ENCODE measurements at regions not wholly inside any gene's neighbourhood (a gene's known extent, or its start where the extent isn't known, plus 50 kb on each side); places are given as distances from the start of the nearest gene placed in this dataset.
"Not testable (repeated sequence)": the region's sequence is repeated elsewhere in the genome, so short reads cannot be mapped to it uniquely, and the experiment has no call there.

DNA sequence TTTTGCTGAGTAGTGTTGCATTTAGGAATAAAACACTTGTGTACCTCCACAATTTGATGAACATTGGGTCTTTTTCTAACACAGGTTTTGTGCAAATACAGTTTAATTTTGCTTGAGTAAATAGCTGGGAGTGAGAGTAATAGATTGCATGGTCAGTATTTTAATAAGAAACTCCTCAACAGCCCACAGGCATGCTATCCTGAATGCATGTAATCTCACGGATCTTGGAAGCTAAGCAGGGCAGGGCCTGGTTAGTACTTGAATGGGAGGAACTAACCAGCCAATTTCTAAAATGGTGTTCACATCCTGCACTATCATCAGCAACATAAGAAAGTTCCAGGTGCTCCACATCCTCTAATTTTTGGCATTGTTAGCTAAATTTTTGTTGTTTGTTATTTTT, 685.4 kb upstream of the MBL2 start:
- intact Hi-C loops (cut with DNase I) = no loop called here
- Histone ChIP-seq H3K27ac (no peak overlapping the region), H3K36me3 (no peaks in the 10 kb centered on the region), H3K27me3 (no peaks in the 10 kb centered on the region), H3K4me1 (no peaks in the 10 kb centered on the region), H3K4me3 (no peak overlapping the region), H3K9me3 (no peaks in the 10 kb centered on the region)
- TF ChIP-seq, protein P1, sequence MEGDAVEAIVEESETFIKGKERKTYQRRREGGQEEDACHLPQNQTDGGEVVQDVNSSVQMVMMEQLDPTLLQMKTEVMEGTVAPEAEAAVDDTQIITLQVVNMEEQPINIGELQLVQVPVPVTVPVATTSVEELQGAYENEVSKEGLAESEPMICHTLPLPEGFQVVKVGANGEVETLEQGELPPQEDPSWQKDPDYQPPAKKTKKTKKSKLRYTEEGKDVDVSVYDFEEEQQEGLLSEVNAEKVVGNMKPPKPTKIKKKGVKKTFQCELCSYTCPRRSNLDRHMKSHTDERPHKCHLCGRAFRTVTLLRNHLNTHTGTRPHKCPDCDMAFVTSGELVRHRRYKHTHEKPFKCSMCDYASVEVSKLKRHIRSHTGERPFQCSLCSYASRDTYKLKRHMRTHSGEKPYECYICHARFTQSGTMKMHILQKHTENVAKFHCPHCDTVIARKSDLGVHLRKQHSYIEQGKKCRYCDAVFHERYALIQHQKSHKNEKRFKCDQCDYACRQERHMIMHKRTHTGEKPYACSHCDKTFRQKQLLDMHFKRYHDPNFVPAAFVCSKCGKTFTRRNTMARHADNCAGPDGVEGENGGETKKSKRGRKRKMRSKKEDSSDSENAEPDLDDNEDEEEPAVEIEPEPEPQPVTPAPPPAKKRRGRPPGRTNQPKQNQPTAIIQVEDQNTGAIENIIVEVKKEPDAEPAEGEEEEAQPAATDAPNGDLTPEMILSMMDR (IDR thresholded peaks at IDR 0.05) = no peak
- TF ChIP-seq POLR2A (IDR thresholded peaks at IDR 0.05) (no peak), POLR2AphosphoS5 (IDR thresholded peaks at IDR 0.05; ENCODE audit: insufficient read depth in 1 of 2, low read depth in 1 of 2) (no peak)
- no peak for DNase-seq (ENCODE audit: extremely low spot score in 2 of 2)

DNA sequence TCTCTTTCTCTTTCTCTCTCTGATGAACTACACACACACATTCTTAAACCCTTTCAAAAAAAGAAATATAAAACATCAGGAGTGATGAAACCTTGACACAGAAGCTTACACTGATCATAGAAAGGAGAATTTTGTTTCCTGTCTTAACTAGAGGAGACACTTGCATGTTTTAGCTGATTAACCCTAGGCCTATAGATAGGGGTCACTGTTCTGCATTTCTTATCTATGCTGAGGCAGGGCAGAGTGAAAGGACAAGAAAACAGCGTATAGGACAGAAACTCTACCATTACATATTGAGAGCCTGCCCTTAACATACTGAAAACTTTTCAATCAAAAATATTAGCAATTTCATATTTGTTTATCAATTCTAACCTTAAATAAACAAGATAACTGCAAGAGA, 680.6 kb upstream of the MBL2 start:
- H3K4me3 ChIP-seq = no peak overlapping the region
- no peaks in the 10 kb centered on the region for H3K9me3 ChIP-seq
- no peaks in the 10 kb centered on the region for H3K27me3 ChIP-seq
- no peak for TF ChIP-seq POLR2AphosphoS5 (IDR thresholded peaks at IDR 0.05; ENCODE audit: insufficient read depth in 1 of 2, low read depth in 1 of 2)
- TF ChIP-seq POLR2A (IDR thresholded peaks at IDR 0.05) = no peak
- DNase-seq (ENCODE audit: extremely low spot score in 2 of 2) = no peak
- H3K36me3 ChIP-seq = no peaks in the 10 kb centered on the region
- no peak overlapping the region for H3K27ac ChIP-seq
- intact Hi-C loops (cut with DNase I) = no loop called here
- no peaks in the 10 kb centered on the region for H3K4me1 ChIP-seq

DNA sequence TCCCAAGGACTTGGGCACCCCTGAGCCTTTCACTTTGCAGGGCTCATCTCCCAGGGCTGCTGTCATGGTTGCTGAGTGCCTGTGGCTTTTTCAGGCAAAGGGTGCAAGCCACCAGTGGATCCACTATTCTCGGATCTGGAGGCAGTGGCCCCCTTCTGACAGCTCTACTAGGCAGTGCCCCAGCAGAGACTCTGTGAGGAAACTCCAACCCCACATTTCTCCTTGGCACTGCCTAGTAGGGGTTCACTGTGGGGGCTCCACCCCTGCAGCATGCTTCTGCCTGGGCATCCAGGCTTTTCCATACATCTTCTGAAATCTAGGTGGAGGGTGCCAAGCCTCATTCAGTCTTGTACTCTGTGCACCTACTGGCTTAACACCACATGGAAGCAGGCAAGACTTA, 675.0 kb upstream of the MBL2 start:
- no peak overlapping the region for H3K4me3 ChIP-seq
- no peaks in the 10 kb centered on the region for H3K9me3 ChIP-seq
- intact Hi-C loops (cut with DNase I) = no loop called here
- H3K27ac ChIP-seq = no peak overlapping the region
- no peaks in the 10 kb centered on the region for H3K4me1 ChIP-seq
- H3K36me3 ChIP-seq = no peaks in the 10 kb centered on the region
- no peak for TF ChIP-seq POLR2A (IDR thresholded peaks at IDR 0.05)
- TF ChIP-seq POLR2AphosphoS5 (IDR thresholded peaks at IDR 0.05; ENCODE audit: insufficient read depth in 1 of 2, low read depth in 1 of 2) = no peak
- TF ChIP-seq, protein P1 (IDR thresholded peaks at IDR 0.05) = no peak
- no peak for DNase-seq (ENCODE audit: extremely low spot score in 2 of 2)
- H3K27me3 ChIP-seq = no peaks in the 10 kb centered on the region

DNA sequence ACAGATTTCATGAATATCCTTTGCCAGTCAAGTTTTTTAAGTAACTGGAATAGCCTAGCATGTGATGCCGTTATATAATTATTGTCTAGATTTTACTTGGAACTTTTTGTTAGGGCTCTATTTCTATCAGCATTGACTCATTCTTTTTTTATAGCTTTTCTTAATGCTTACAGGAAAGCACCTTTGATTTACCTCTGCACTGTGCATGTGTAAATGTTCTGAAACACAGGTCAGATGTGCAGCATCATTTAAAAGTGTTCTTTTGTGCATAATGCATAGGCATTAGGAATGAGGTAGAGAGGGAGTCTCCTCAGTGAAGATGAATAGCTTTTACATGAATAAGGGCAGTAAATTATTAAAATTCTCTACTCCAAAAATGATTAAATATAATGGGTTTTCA, 669.3 kb upstream of the MBL2 start:
- intact Hi-C loops (cut with DNase I) = no loop called here
- TF ChIP-seq POLR2A (IDR thresholded peaks at IDR 0.05) (no peak), POLR2AphosphoS5 (IDR thresholded peaks at IDR 0.05; ENCODE audit: insufficient read depth in 1 of 2, low read depth in 1 of 2) (no peak)
- TF ChIP-seq, protein P1 (IDR thresholded peaks at IDR 0.05) = no peak
- DNase-seq (ENCODE audit: extremely low spot score in 2 of 2) = no peak

DNA sequence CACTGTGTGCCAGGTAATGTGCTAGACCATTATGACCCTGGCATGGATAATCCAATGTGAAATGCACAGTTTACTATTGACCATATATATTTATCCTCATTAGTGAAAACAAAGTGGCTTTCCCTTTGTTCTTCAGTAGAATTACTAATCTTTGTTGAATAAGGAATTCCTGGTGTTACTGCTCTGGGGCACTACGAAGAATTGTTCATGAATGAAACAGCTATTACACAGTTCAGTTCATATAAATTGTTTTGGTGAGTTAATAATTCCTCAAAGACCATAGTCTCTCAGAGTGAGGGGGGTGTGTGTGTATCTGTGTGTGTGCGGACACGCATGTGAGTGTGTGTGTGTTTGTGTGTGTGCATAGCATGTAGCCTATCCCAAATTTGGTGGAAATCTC, 668.0 kb upstream of the MBL2 start:
- Histone ChIP-seq H3K27ac (no peak overlapping the region), H3K9me3 (no peaks in the 10 kb centered on the region), H3K36me3 (no peaks in the 10 kb centered on the region), H3K27me3 (no peaks in the 10 kb centered on the region), H3K4me3 (no peak overlapping the region), H3K4me1 (no peaks in the 10 kb centered on the region)
- TF ChIP-seq, protein P1 (IDR thresholded peaks at IDR 0.05) = no peak
- no peak for TF ChIP-seq POLR2AphosphoS5 (IDR thresholded peaks at IDR 0.05; ENCODE audit: insufficient read depth in 1 of 2, low read depth in 1 of 2)
- TF ChIP-seq POLR2A (IDR thresholded peaks at IDR 0.05) = no peak
- DNase-seq (ENCODE audit: extremely low spot score in 2 of 2) = no peak
- intact Hi-C loops (cut with DNase I) = no loop called here

More for the DNA sequence above, 669.3 kb upstream of the MBL2 start:
- Histone ChIP-seq H3K36me3 (no peaks in the 10 kb centered on the region), H3K27me3 (no peaks in the 10 kb centered on the region), H3K9me3 (no peaks in the 10 kb centered on the region), H3K4me1 (no peaks in the 10 kb centered on the region), H3K27ac (no peak overlapping the region), H3K4me3 (no peak overlapping the region)

DNA sequence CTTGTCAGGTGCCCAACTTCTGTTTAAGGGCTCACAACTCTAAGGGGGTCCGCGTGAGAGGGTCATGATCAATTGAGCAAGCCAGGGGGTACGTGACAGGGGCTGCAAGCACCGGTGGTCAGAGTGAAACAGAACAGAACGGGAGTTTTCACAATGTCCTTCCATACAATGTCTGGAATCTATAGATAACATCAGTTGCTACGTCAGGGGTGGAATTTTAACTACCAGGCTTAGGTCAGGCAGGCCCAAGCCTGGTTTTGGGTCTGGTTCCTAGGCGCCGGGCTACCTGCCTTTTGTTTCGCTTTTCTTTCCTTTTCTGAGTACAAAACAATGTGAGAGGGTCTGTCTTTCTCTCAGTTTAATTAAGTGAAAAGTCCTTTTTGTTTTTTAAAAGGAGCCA, 666.5 kb upstream of the MBL2 start:
- H3K4me3 ChIP-seq; H3K27me3 ChIP-seq; H3K4me1 ChIP-seq; DNase-seq (ENCODE audit: extremely low spot score in 2 of 2); intact Hi-C loops (cut with DNase I); H3K9me3 ChIP-seq; H3K27ac ChIP-seq; H3K36me3 ChIP-seq: not testable (repeated sequence)
